ENCODE measurements at regions not wholly inside any gene's neighbourhood (a gene's known extent, or its start where the extent isn't known, plus 50 kb on each side); places are given as distances from the start of the nearest gene placed in this dataset.

DNA sequence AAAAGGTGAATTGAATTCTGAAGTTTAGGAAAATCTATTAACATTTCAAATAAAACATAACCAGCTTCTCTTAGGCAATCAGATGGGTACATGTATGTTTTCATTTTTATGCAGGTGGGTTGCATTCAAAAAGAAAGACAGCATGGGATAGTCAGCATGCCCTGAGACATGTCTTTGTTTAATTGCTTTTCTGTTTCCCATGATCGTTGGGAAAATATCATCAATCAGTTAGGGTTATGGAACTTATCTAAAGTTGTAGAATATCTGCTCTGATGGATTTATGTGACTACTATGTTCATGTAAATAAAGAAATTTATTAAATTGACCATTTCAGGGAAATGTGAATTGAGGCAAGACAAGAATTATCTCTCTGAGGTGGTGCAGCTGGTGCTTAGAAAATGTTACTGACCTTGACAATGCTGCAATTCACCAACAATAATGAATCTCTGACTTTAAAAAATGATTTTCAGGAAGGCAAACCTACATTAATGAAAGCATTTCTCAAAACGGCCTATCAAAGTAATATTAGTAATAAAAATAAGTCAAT, 112.7 kb downstream of the RFPL4B start:
- Histone ChIP-seq H3K36me3 (no peaks in the 10 kb centered on the region), H3K9me3 (no peaks in the 10 kb centered on the region), H3K4me3 (no peak overlapping the region), H3K27me3 (no peaks in the 10 kb centered on the region), H3K27ac (no peak overlapping the region), H3K4me1 (ENCODE audit: insufficient read depth) (no peaks in the 10 kb centered on the region)
- TF ChIP-seq, protein P1, sequence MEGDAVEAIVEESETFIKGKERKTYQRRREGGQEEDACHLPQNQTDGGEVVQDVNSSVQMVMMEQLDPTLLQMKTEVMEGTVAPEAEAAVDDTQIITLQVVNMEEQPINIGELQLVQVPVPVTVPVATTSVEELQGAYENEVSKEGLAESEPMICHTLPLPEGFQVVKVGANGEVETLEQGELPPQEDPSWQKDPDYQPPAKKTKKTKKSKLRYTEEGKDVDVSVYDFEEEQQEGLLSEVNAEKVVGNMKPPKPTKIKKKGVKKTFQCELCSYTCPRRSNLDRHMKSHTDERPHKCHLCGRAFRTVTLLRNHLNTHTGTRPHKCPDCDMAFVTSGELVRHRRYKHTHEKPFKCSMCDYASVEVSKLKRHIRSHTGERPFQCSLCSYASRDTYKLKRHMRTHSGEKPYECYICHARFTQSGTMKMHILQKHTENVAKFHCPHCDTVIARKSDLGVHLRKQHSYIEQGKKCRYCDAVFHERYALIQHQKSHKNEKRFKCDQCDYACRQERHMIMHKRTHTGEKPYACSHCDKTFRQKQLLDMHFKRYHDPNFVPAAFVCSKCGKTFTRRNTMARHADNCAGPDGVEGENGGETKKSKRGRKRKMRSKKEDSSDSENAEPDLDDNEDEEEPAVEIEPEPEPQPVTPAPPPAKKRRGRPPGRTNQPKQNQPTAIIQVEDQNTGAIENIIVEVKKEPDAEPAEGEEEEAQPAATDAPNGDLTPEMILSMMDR (IDR thresholded peaks at IDR 0.05), result no peak
- TF ChIP-seq EP300 (IDR thresholded peaks at IDR 0.05) (no peak), POLR2A (IDR thresholded peaks at IDR 0.05) (no peak)
- intact Hi-C loops (cut with DNase I), result no loop called here
- WGBS, 3 donors, result 2 to 13% (median 5%) methylated on average over 2 of the region's 2 CpGs
- no peak for DNase-seq

DNA sequence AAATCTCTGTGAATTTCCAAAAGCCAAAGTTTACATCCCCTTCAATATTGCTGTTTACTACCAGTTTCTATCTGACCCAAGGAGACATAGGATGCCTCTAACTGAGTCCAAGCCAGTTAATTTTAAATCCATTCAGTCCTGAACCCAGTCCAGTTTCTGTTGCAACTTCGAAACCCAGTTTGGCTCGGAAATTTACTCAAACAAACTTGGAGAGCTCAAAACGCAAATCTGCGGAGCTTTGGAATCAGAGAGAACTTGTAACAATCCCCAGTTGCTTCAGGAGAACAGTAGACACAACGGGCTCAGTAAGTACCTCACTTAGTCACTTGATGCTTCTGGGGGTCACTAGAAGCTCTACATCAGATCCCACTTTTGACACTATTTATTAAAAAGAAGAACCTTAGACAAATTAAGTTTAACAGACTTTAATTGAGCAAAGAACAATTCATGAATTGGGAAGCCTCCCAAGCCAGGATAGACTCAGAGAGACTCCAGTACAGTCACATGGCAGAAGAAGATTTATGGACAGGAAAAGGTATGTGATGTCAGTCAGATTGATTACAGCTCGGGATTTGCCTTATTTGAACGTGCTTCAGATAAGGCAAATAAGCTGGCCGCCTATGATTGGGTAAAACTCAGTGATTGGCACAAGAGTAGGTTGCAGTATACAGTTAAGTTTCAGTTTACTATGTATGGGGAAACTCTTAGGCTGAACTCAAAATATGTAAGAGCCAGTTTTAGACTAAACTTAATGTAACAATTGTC, 118.0 kb downstream of the RFPL4B start:
- WGBS, 3 donors, result 69 to 78% (median 77%) methylated on average over 8 of the region's 8 CpGs
- Histone ChIP-seq H3K9me3 (no peaks in the 10 kb centered on the region), H3K27me3 (no peaks in the 10 kb centered on the region), H3K4me3 (no peak overlapping the region), H3K27ac (no peak overlapping the region), H3K4me1 (ENCODE audit: insufficient read depth) (no peaks in the 10 kb centered on the region), H3K36me3 (no peaks in the 10 kb centered on the region)
- DNase-seq, result no peak
- TF ChIP-seq, protein P1 (IDR thresholded peaks at IDR 0.05), result no peak
- TF ChIP-seq EP300 (IDR thresholded peaks at IDR 0.05), result no peak
- TF ChIP-seq POLR2A (IDR thresholded peaks at IDR 0.05), result no peak
- intact Hi-C loops (cut with DNase I), result no loop called here

DNA sequence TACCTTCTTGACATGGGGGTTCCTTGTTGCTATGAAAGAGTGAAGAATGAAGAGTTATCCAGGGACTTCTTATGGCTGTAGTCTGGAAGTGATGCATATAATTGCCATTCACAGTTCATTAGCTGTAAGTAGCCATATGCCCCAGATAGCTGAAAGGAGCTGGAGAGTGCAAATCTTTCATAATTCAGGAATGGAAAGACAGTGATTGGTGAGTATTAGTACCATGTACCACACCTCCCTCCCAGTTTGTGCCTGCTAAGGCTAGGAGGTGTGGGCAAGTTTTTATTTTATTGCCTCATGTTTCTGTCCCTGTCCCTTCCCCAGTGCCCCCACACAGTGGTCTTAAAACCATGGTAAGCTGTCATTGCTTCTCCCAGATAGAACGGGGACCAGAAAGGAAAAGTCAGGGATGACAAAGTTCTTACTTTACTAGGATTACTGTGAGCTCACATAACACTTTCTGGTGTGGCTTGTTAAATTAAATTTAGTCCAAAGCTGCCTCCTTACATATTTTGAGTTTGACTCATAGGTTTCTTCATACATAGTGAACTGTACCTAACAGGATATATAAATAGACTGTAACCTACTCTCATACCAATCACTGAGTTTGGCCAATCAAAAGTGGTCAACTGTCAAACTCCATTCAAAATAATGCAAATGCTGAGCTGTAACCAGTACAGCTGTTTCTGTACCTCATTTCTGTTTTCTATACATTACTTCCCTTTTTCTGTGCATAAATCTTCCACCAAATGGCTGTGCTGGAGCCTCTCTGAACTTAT, 119.4 kb downstream of the RFPL4B start:
- WGBS, 3 donors, result 82 to 92% (median 90%) methylated on average over 1 of the region's 1 CpG
- Histone ChIP-seq H3K27ac (no peak overlapping the region), H3K9me3 (no peaks in the 10 kb centered on the region), H3K4me3 (no peak overlapping the region), H3K36me3 (no peaks in the 10 kb centered on the region), H3K27me3 (no peaks in the 10 kb centered on the region), H3K4me1 (ENCODE audit: insufficient read depth) (no peaks in the 10 kb centered on the region)
- no peak for TF ChIP-seq EP300 (IDR thresholded peaks at IDR 0.05)
- TF ChIP-seq, protein P1 (IDR thresholded peaks at IDR 0.05), result no peak
- TF ChIP-seq POLR2A (IDR thresholded peaks at IDR 0.05), result no peak
- DNase-seq, result no peak
- intact Hi-C loops (cut with DNase I), result no loop called here

DNA sequence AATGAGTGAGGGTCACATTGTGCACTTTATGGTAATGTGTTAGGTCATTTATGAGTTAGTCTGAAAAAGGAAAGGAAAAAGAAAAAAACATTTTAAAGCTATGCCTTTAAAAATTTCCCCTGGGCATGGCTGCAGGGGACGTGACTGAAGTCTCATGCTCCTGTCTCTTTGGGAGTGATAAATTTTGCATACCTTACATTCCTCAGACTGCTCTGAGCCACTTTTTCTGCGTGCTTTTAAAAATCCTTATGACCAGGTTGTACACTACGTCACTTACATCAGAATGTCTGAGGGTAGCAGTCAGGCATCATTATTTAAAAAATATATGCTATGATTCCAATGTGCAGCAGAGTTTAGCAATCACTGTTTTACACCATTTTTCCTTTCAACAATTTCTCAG, 121.2 kb downstream of the RFPL4B start:
- Histone ChIP-seq H3K36me3 (no peaks in the 10 kb centered on the region), H3K27ac (no peak overlapping the region), H3K9me3 (no peaks in the 10 kb centered on the region), H3K27me3 (no peaks in the 10 kb centered on the region), H3K4me1 (ENCODE audit: insufficient read depth) (no peaks in the 10 kb centered on the region), H3K4me3 (no peak overlapping the region)
- WGBS, 3 donors, result 19 to 25% (median 21%) methylated on average over 3 of the region's 3 CpGs
- no peak for DNase-seq
- TF ChIP-seq, protein P1 (IDR thresholded peaks at IDR 0.05), result no peak
- TF ChIP-seq POLR2A (IDR thresholded peaks at IDR 0.05) (no peak), EP300 (IDR thresholded peaks at IDR 0.05) (no peak)
- intact Hi-C loops (cut with DNase I), result no loop called here

All from ovary (tissue), 7 donors.